ENCODE measurements at regions not wholly inside any gene's neighbourhood (a gene's known extent, or its start where the extent isn't known, plus 50 kb on each side); places are given as distances from the start of the nearest gene placed in this dataset.

DNA sequence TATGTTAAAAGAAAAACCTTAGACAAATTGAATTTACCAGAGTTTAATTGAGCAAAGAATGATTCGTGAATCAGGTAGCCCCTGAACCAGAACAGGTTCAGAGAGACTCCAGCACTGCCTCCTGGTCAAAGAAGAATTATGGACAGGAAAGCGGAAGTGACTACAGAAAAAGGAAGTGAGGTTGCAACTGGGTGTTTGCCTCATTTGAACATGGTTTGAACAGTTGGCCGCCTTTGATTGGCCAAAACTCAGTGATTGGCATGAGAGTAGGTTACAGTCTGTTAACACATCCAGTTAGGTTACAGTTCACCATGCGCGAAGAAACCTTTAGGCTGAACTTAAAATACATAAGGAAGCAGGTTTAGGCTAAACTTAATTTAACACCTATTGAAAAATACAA lies 248.8 kb downstream of the TFAP2A start:
- intact Hi-C loops (cut with micrococcal nuclease), result no loop called here
- Histone ChIP-seq H3K27ac (replicated peaks) (no peak overlapping the region), H3K27me3 (ENCODE audit: low read depth) (no peaks in the 10 kb centered on the region), H3K9me3 (replicated peaks) (no peaks in the 10 kb centered on the region), H3K4me1 (no peaks in the 10 kb centered on the region), H3K4me3 (no peak overlapping the region), H3K36me3 (no peaks in the 10 kb centered on the region)
- no peak for DNase-seq
- TF ChIP-seq, protein P1, sequence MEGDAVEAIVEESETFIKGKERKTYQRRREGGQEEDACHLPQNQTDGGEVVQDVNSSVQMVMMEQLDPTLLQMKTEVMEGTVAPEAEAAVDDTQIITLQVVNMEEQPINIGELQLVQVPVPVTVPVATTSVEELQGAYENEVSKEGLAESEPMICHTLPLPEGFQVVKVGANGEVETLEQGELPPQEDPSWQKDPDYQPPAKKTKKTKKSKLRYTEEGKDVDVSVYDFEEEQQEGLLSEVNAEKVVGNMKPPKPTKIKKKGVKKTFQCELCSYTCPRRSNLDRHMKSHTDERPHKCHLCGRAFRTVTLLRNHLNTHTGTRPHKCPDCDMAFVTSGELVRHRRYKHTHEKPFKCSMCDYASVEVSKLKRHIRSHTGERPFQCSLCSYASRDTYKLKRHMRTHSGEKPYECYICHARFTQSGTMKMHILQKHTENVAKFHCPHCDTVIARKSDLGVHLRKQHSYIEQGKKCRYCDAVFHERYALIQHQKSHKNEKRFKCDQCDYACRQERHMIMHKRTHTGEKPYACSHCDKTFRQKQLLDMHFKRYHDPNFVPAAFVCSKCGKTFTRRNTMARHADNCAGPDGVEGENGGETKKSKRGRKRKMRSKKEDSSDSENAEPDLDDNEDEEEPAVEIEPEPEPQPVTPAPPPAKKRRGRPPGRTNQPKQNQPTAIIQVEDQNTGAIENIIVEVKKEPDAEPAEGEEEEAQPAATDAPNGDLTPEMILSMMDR (IDR thresholded peaks at IDR 0.05; ENCODE audit: borderline replicate concordance), result no peak

DNA sequence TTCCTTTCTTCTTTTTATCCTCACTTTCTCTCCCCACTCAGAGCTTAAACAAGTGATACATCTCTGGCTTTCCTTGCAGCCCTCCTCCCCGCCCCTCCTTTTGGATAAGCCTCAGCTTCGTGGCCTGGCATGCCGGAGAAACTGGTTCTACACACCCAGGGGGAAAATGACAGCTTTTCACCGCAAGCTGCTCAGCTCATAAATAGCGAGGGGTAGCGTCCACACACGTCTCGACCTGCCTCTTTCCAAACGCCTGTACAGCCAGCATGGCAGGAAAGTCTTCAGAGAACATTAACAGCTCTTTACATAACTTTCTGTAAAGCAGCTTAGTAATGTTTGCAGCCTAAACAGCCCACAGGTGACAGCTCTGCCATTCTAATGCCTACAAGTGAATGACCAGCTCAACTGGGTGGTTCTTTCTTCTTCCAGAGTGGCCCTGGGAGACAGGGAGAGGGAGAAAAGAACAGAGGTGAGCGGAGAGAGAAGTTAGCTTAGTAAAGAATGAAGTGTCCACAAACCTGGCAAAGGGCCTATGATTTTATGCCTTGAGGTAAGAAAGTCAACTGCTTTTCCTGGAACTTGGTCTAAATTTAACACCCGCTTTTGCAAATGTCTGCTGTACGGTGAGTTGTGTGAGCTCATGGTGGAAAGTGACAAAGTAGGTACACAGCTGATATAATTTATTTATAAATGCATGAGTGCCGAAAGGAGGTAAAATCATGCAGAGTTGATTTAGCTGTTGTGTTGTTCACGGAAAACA lies 251.5 kb downstream of the TFAP2A start:
- TF ChIP-seq, protein P1 (IDR thresholded peaks at IDR 0.05; ENCODE audit: borderline replicate concordance), result no peak
- intact Hi-C loops (cut with micrococcal nuclease), result no loop called here
- Histone ChIP-seq H3K27me3 (ENCODE audit: low read depth) (no peaks in the 10 kb centered on the region), H3K4me1 (no peaks in the 10 kb centered on the region), H3K9me3 (replicated peaks) (peaks cover 11% of the 10 kb centered on the region), H3K4me3 (no peak overlapping the region), H3K27ac (replicated peaks) (no peak overlapping the region), H3K36me3 (no peaks in the 10 kb centered on the region)
- DNase-seq, result no peak

DNA sequence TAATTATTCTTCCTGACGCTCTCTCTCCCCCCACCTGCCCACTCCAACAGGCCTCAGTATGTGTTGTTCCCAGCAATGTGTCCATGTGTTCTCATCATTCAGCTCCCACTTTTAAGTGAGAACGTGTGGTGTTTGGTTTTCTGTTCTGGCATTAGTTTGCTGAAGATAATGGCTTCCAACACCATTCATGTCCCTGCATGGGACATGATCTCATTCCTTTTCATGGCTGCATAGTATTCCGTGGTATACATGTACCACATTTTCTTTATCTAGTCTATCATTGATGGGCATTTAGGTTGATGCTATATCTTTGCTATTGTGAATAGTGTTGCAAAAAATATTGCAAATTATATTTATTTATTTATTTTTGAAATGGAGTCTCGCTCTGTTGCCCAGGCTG lies 258.0 kb downstream of the TFAP2A start:
- intact Hi-C loops (cut with micrococcal nuclease), result no loop called here
- no peak for DNase-seq
- H3K4me3 ChIP-seq, result no peak overlapping the region
- H3K27me3 ChIP-seq (ENCODE audit: low read depth), result no peaks in the 10 kb centered on the region
- H3K27ac ChIP-seq (replicated peaks), result no peak overlapping the region
- no peaks in the 10 kb centered on the region for H3K4me1 ChIP-seq
- TF ChIP-seq, protein P1 (IDR thresholded peaks at IDR 0.05; ENCODE audit: borderline replicate concordance), result no peak
- H3K9me3 ChIP-seq (replicated peaks), result peaks cover 17% of the 10 kb centered on the region
- no peaks in the 10 kb centered on the region for H3K36me3 ChIP-seq

DNA sequence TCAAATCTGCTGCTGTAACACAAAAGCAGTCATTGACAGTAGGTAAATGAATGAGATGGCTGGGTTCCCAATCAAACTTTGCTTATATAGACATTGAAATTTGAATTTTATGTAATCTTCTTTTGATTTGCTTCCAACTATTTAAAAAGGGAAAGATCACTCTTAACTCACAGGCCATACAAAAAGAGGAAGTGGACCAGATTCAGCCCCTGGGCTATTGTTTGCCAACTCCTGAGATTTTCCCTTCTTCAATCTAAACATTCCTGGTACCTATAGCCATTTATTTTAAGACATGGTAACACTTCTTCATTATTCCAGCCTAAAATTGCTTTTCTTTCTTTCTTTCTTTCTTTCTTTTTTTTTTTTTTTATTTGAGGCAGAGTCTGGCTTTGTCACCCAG lies 260.6 kb downstream of the TFAP2A start:
- no peak for DNase-seq
- H3K36me3 ChIP-seq, result no peaks in the 10 kb centered on the region
- peaks cover 10% of the 10 kb centered on the region for H3K27me3 ChIP-seq (ENCODE audit: low read depth)
- intact Hi-C loops (cut with micrococcal nuclease), result no loop called here
- H3K9me3 ChIP-seq (replicated peaks), result peaks cover 7% of the 10 kb centered on the region
- H3K27ac ChIP-seq (replicated peaks), result no peak overlapping the region
- no peak overlapping the region for H3K4me3 ChIP-seq
- H3K4me1 ChIP-seq, result no peaks in the 10 kb centered on the region
- TF ChIP-seq, protein P1 (IDR thresholded peaks at IDR 0.05; ENCODE audit: borderline replicate concordance), result no peak

DNA sequence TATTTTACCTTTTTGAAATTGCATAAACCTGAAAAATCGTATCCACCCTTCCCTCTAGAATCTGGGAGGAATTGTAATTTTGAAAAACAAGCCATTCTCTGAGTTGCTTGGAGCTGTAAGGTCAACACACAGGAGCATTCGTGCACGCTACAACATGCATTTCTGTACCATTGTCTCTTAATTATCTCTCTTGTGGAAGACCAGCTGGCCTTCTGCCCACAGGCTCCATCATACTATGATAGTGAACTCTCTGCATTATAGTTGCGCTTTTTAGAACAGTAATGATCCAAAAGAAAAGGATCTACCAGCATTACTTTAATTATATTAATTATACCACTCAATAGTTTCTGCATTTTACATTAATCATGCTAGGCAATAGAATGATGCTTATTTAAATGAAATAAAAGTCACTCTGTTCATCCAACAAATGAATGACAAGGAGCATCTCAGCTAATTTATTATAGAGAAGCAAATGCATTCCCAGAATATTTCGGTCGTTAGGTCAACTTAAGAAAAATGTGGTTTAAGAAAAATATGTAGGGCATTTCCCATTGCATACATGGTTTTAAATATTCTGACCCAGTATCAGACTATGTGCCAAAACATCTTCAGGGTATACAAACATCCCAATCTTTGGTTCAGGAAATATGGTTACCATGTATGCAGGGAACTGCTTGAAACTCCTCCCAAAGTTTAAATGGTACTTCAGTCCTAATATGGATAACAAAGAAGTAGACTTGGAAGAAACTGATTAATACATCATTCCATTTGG lies 263.5 kb downstream of the TFAP2A start:
- H3K4me3 ChIP-seq, result no peak overlapping the region
- H3K27me3 ChIP-seq (ENCODE audit: low read depth), result peaks cover 10% of the 10 kb centered on the region
- TF ChIP-seq, protein P1 (IDR thresholded peaks at IDR 0.05; ENCODE audit: borderline replicate concordance), result no peak
- no peak overlapping the region for H3K27ac ChIP-seq (replicated peaks)
- no peaks in the 10 kb centered on the region for H3K9me3 ChIP-seq (replicated peaks)
- H3K36me3 ChIP-seq, result no peaks in the 10 kb centered on the region
- intact Hi-C loops (cut with micrococcal nuclease), result no loop called here
- no peak for DNase-seq
- H3K4me1 ChIP-seq, result no peaks in the 10 kb centered on the region

Measured in left ventricle myocardium inferior (tissue), 1 donor.